ENCODE measurements at regions not wholly inside any gene's neighbourhood (a gene's known extent, or its start where the extent isn't known, plus 50 kb on each side); places are given as distances from the start of the nearest gene placed in this dataset.

GRCh38 chr13:50309882-50310594 lies 294.8 kb downstream of the KCNRG start:
- no peak for FAIRE-seq

GRCh38 chr13:50310734-50311133 lies 295.5 kb downstream of the KCNRG start:
- DNase-seq (ENCODE audit: insufficient read length, low spot score) (no peak), FAIRE-seq (no peak)
- TF ChIP-seq, protein P1, sequence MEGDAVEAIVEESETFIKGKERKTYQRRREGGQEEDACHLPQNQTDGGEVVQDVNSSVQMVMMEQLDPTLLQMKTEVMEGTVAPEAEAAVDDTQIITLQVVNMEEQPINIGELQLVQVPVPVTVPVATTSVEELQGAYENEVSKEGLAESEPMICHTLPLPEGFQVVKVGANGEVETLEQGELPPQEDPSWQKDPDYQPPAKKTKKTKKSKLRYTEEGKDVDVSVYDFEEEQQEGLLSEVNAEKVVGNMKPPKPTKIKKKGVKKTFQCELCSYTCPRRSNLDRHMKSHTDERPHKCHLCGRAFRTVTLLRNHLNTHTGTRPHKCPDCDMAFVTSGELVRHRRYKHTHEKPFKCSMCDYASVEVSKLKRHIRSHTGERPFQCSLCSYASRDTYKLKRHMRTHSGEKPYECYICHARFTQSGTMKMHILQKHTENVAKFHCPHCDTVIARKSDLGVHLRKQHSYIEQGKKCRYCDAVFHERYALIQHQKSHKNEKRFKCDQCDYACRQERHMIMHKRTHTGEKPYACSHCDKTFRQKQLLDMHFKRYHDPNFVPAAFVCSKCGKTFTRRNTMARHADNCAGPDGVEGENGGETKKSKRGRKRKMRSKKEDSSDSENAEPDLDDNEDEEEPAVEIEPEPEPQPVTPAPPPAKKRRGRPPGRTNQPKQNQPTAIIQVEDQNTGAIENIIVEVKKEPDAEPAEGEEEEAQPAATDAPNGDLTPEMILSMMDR (IDR thresholded peaks at IDR 0.05; ENCODE audit: insufficient read depth, missing control alignments) = no peak

More at GRCh38 chr13:50309882-50310594, 294.8 kb downstream of the KCNRG start:
- no peak for DNase-seq (ENCODE audit: insufficient read length, low spot score)
- TF ChIP-seq, protein P1 (IDR thresholded peaks at IDR 0.05; ENCODE audit: insufficient read depth, missing control alignments) = no peak

GRCh38 chr13:50318887-50319286 lies 303.6 kb downstream of the KCNRG start:
- TF ChIP-seq, protein P1 (IDR thresholded peaks at IDR 0.05; ENCODE audit: insufficient read depth, missing control alignments) = no peak
- no peak for DNase-seq (ENCODE audit: insufficient read length, low spot score)
- FAIRE-seq = no peak

DNA sequence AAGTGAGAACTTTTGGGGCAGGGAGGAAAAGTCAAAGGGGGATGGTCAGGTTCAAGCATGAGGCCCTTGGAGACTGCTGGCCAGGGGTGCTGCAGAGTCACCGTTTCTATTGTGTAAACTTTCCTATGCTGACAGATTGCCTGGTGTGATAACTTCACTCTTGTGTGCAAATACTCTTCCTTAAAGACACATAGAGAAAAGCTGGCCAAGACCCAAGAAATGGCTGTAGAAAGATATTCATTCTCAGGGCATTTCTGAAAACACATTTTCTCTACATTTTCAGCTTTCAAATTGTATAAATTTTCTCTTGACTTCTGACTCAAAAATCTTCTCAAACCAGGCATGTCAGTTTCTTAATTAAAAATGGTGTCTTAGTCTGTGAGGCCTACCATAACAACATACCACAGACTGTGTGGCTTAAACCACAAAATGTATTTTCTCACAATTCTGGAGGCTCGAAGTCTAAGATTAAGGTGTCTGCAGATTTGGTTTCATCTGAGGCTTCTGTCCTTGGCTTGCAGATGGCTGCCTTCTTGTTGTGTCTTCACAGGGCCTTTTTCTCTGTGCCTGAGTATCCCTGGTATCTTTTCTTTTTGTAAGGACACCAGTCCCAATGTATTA lies 304.5 kb downstream of the KCNRG start:
- DNase-seq (ENCODE audit: insufficient read length, low spot score) (no peak), FAIRE-seq (no peak)
- TF ChIP-seq, protein P1 (IDR thresholded peaks at IDR 0.05; ENCODE audit: insufficient read depth, missing control alignments) = no peak

DNA sequence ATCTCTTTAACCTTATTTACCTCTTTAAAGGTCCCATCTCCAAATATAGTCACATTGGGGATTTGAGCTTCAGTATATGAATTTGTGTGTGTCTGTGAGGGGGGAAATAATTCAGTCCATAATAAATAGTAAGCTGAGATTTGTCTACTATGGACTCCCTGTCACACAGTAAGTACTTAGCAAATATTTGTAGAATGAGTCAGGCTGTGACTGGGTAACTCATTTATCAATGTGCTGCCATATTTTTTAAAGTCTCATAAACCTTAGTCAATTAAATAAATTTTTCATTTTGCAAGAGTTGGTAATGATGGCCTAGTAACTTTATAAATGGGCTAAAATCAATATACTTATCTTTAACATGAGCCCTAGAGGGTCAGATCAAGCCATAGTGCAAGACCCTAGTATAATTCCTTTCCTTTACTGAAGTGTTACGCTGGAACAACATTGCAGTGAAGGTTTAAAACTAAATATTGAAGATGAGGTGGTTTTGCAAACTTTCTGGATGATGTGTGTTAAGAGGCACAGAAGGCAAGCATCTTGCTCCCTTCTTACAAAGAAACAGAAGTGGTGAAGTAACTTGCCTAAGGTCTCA lies 305.1 kb downstream of the KCNRG start:
- no peak for DNase-seq (ENCODE audit: insufficient read length, low spot score)
- TF ChIP-seq, protein P1 (IDR thresholded peaks at IDR 0.05; ENCODE audit: insufficient read depth, missing control alignments) = no peak
- FAIRE-seq = no peak

DNA sequence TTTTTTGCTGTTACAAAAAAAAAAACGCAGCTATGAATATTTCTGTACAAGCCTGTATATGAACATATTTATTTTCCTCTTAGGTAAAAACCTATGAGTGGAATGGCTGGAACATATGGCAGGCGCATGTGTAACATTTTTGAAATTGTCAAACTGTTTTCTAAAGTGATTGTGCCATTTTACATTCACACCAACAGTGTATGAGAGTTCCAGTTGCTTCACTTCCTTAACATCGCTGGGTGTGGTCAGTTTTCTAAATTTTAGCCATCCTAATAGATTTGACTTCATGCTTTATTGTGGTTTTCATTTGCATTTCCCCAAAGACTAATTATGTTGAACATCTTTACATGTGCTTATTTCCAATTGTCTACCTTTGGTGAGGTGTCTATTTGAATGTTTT lies 306.8 kb downstream of the KCNRG start:
- TF ChIP-seq, protein P1 (IDR thresholded peaks at IDR 0.05; ENCODE audit: insufficient read depth, missing control alignments) = no peak
- DNase-seq (ENCODE audit: insufficient read length, low spot score) (no peak), FAIRE-seq (no peak)

Data from D721Med (cell line).